ENCODE measurements at regions not wholly inside any gene's neighbourhood (a gene's known extent, or its start where the extent isn't known, plus 50 kb on each side); places are given as distances from the start of the nearest gene placed in this dataset.

DNA sequence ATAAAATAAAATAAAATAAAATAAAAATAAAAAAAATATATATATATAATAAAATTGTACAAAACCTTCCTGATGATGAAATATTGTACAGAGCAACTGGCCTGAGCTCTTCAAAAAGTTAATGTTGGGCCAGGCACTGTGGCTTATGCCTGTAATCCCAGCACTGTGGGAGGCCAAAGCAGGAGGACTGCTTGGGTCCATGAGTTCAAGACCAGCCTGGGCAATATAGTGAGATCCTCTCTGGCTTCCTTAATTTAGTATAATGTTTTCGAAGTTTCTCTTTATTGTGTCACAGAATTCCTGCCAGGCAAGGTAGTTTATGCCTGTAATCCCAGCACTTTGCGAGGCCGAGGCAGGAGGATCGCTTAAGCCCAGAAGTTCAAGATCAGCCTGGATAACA, 113.9 kb upstream of the SALL4 start:
- TF ChIP-seq, protein P1, sequence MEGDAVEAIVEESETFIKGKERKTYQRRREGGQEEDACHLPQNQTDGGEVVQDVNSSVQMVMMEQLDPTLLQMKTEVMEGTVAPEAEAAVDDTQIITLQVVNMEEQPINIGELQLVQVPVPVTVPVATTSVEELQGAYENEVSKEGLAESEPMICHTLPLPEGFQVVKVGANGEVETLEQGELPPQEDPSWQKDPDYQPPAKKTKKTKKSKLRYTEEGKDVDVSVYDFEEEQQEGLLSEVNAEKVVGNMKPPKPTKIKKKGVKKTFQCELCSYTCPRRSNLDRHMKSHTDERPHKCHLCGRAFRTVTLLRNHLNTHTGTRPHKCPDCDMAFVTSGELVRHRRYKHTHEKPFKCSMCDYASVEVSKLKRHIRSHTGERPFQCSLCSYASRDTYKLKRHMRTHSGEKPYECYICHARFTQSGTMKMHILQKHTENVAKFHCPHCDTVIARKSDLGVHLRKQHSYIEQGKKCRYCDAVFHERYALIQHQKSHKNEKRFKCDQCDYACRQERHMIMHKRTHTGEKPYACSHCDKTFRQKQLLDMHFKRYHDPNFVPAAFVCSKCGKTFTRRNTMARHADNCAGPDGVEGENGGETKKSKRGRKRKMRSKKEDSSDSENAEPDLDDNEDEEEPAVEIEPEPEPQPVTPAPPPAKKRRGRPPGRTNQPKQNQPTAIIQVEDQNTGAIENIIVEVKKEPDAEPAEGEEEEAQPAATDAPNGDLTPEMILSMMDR (IDR thresholded peaks at IDR 0.05), result no peak
- TF ChIP-seq POLR2AphosphoS5 (IDR thresholded peaks at IDR 0.05; ENCODE audit: low read depth, low read length), result no peak
- no peak for TF ChIP-seq SIN3A (IDR thresholded peaks at IDR 0.05; ENCODE audit: borderline replicate concordance, insufficient read depth, low read depth, low read length)
- TF ChIP-seq TCF7L2 (IDR thresholded peaks at IDR 0.05; ENCODE audit: low read depth, low read length), result no peak
- TF ChIP-seq, protein P2, sequence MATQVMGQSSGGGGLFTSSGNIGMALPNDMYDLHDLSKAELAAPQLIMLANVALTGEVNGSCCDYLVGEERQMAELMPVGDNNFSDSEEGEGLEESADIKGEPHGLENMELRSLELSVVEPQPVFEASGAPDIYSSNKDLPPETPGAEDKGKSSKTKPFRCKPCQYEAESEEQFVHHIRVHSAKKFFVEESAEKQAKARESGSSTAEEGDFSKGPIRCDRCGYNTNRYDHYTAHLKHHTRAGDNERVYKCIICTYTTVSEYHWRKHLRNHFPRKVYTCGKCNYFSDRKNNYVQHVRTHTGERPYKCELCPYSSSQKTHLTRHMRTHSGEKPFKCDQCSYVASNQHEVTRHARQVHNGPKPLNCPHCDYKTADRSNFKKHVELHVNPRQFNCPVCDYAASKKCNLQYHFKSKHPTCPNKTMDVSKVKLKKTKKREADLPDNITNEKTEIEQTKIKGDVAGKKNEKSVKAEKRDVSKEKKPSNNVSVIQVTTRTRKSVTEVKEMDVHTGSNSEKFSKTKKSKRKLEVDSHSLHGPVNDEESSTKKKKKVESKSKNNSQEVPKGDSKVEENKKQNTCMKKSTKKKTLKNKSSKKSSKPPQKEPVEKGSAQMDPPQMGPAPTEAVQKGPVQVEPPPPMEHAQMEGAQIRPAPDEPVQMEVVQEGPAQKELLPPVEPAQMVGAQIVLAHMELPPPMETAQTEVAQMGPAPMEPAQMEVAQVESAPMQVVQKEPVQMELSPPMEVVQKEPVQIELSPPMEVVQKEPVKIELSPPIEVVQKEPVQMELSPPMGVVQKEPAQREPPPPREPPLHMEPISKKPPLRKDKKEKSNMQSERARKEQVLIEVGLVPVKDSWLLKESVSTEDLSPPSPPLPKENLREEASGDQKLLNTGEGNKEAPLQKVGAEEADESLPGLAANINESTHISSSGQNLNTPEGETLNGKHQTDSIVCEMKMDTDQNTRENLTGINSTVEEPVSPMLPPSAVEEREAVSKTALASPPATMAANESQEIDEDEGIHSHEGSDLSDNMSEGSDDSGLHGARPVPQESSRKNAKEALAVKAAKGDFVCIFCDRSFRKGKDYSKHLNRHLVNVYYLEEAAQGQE (IDR thresholded peaks at IDR 0.05; ENCODE audit: insufficient read depth in 1 of 2, low read depth in 2 of 2, low read length in 1 of 2), result no peak
